SIG-M5 treated with dmso at 0.1 percent for 504 hours (cell line): ENCODE measurements at regions not wholly inside any gene's neighbourhood (a gene's known extent, or its start where the extent isn't known, plus 50 kb on each side); places are given as distances from the start of the nearest gene placed in this dataset.

ENCODE experiments used
- DNase-seq: peaks from one replicate; lab custom pipeline; 2025; ENCODE audit not compliant: unreplicated experiment; lab: John Stamatoyannopoulos, UW

DNA sequence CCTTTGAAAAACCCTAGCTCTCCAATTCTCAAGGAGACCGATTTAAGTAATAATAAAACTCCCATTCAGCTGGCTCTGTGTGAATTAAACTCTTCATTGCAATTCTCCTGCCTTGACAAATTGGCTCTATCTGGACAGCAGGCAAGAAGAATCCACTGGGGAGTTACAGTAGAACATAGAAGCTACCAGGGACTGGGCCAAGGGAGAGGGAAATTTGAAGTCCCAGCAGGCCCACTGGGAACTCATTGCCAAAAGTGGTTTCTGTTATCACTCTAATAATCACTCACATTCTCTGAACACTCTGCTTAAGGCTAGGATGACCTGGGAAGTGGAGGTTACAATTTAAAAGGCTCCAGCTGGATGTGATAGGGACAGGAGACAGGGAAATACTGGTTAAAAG, 384.5 kb upstream of the CCDC196 start:
- no peak for DNase-seq

DNA sequence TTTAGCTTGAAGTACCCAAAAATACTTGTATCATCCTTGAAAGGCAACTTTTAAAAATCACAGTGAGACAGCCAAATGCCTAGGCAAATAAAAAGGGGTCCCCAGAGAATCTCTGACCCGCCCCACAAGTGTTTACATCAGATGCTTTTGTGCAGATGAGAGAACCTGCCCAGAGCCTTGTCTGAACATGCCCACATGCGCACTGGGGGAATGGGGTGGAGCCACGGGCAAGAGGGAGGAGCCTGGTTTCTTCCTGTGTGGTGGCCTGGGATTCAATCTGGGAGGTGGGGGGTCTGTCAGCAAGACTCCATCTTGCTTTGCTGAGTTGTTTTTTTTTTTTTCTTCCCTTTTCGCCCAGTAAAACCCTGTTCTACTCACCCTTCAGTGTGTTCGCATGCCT, 381.7 kb upstream of the CCDC196 start:
- DNase-seq: no peak

DNA sequence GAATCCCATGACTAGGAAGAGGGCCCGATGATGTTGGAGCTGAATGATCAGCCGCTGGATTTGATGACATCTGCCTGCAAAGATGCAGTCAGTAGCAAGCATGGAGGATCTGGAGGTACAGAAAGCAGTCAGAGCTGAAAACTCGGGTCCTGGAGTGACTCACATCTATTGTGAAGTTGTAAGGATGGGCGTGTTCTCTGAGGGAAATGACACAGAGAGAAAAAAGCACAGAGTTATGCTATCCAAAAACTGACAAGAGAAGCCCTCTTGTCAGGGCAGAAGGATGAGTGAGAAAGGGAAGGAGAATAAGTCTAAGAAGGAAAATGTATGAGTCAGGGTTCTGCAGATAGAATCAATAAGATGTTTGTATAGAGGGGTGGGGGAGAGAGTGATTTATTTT, 380.4 kb upstream of the CCDC196 start:
- no peak for DNase-seq

DNA sequence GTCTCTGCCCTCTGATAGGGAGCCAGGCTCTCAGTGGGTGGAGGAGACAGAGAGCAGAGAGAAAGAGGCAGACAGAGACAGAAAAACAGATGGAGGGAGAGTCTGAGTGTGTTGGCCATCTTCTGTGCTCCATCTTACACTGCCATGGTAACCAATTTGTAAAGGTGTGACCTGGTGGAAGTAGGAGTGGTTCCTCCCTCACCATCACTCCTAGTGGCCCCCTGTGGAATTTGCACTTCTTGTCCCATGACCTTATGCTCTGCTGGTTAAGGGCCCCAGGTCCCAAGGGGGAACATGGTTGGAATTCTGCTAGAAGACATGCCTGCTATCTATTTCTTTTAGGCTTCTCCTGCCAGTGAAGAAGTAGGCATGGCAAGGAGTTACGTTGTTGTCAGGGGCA, 376.7 kb upstream of the CCDC196 start:
- no peak for DNase-seq

DNA sequence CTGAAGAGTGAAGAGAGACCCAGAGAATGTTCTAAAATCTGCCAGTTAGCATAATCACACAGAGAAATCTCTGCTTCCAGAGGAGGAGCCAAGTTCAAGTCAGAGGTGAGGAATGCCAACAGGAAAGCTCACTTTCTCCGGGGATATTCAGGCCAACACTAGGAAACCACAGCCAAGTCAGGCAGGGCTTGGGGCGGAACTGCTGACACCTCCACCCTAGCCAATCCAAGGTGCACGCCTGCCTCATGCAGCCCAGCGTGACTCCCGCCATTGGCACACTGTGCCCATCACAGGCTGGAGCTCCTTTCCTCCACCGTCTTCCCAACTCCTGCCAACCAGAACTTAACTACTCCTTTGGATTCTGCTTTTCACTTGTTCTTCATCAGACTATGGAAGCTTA, 374.3 kb upstream of the CCDC196 start:
- no peak for DNase-seq

DNA sequence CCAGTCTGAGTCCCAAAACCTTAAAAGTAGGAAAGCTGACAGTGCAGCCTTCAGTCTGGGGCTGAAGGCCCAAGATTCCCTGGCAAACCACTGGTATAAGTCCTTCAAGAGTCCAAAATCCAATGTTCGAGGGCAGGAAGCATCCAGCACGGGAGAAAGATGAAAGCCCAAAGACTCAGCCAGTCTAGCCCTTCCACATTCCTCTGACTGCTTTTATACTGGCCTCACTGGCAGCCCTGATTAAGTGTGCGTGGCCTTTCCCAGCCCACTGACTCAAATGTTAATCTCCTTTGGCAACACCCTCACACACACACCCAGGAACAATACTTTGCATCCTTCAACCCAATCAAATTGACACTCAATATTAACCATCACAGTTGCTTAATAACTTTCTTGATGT, 372.1 kb upstream of the CCDC196 start:
- no peak for DNase-seq

DNA sequence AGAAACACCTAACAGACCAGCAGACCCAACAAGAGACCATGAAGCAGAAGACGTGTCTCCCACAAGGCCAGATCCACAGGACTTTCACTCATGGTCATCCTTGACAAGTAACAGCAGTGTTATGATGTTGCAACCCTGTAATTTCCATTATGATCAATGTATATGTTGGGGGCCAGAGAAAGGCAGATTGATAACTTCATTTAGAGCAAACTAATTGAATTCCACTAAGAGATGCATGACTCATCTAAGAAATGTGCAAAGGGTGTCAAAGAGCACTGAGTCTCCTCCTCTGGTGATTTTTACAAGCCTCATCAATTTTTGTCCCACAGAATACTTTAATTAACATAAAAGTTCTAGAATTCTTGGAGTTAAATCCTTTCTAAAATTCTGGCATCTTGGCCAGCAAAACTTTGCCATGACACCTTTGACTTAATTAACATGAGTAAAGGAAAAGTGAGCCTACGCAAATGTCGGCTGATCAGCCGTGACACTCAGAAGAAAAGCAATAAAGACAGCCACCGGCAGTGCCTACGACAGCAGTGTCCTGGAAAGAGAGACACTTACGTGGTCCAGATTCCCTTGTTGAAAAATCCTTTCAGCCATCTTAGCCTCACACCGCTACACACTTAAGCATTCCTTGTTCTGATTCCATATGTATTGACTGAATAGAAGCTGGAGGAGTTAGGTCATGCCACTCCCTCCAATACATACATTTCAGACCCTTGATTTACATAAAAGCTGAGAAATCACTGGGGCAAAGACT, 370.2 kb upstream of the CCDC196 start:
- no peak for DNase-seq

DNA sequence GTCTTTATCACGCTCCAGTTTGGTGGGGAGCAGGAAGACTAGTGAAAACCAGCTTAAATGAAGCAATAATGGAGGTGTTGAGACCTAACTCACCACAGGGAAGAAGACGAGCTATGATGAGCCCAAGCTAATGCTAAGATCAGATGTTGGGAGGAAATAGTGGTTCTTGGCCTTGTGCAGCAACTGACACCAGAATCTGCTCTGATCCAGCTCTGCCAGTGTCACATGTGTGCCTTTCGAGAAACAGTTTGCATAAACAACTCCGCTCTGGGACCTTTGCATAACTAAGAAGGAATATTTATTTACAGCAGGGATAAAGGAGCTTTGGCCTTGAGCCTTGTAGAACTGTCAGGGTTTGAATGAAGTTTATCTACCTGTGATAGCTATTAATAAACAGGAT, 369.4 kb upstream of the CCDC196 start:
- DNase-seq: no peak

DNA sequence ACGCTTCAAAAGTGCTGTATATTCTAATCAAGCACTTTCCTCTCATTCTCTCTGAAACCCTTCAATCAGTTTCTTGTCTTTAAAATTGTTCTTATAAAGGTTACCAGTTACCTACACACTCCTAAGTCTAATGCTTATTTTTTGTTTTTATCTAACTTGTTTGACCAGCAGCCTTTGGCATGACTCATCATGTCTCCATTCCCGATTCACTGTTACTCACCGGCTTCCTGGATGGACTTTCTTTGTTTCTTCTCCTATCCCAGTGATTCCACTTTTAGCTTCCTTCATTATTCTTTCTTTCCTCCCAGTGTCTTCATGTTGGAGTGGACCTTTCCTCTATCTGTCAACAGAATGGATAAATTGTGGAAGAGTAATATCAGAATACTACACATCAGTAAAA, 368.6 kb upstream of the CCDC196 start:
- DNase-seq: no peak

DNA sequence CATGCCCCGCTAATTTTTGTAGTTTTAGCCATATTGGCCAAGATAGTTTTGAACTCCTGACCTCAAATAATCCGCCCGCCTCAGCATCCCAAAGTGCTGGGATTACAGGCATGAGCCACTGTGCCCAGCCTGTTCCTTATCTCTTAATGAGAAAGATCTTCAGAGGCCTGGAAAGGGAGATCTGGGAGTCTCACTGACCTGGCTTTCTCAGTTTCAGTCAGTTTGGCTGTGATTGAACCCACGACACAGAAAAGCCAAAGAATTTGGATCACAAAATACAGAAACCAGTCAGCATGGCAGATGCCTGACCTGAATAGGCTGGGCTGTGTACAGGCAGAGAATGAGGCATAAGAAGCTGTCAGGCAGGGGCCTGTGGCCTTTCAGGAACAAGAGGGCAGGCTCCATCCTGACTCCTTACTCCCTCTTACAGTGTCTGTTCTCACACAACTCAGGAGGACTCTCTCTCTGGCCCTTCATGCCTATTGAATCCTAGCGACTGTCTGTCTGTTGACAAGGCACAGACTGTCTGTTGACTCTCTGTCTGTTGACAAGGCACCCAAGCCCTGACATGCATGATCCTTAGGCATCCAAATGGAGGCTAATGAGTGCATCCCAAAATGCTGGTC, 366.5 kb upstream of the CCDC196 start:
- no peak for DNase-seq

DNA sequence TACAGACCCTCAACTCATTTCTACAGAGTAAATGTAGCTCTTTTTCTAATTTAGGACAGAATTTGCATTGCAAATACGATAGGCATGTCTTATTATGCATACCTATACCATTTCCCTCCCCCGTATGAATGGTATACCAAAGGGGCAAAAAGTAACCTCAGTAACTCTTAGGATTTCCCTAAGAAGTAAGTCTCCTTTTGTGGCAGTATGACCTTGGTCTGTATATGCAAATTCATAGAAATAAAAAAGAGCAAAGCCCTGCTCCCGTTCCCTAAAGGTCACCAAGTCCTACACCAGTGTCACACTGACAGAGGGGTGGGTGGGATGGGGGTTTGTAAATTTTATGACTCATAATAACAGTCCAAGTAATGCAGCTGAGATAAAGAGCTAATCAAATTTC, 365.8 kb upstream of the CCDC196 start:
- no peak for DNase-seq

DNA sequence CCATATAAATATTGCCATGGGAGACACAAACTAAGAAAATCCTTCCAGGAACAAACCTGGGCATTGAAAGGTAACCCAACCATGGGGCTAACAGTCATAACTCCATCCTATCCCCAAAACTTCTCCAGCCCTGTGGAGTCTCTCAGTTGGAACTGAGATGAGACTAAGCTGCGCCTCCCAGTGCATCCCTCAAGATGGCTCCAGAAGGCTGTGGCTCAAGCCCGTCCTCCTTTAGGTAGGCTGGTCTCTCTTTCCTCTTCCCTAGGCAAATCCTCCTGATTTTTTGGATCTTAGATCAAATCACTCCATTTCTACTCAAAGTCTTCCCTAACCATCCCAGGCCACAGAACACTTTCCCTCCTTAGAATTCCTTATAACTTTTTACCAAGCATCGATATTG, 364.3 kb upstream of the CCDC196 start:
- no peak for DNase-seq

DNA sequence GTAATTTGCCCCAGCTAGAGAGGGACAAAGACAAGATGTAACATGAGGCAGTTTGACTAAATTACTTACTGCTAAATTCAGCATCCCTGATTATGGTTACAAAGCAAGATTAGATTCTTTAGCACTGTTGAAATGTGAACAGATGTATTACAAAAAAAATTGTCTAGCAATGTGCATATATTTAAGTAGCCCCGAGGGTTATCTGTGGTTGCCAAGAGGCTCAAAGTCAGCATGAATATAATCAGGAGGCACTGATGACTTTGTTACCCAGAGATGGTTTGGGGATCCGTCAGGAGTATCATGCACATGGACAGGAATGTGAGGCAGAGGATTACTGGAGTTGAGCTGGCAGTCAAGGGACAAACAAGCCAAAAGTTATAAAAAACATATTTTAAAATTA, 356.9 kb upstream of the CCDC196 start:
- no peak for DNase-seq

DNA sequence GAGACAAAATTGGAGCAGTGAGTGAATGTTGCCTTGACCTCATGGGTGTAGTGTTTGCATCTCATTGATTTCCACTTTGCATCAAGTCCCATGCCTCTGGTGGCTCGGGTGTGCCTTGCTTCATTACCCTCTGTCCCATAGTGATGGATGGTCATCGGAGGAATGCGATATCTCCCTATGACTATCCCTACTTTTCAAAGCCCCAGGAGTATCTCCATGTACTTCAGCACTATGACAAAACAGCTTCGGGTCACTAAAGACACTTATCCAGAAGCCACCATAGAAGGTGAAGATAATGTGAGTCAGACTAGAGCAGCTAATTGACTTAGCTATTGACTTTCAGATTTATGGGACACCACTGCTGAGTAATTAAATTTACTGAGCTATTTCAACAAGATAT, 355.1 kb upstream of the CCDC196 start:
- no peak for DNase-seq

DNA sequence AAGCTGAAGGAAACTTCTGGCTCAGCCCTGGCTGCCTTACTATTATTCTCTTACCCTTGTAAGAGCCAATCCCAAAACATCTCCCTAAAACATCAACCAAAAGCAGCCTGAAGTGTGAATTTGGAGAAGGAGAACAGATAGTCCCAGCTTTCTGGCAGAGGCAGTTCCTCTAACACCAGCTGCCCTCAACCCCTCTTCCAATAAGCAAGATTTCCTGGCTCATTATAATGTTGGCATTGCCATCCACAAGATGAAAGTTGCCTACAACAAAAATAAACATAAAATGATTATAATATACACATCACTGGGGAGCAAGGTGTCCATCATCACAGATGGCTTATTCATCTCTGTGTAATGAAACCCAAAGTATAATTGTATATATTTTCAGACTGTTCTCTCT, 352.5 kb upstream of the CCDC196 start:
- no peak for DNase-seq

DNA sequence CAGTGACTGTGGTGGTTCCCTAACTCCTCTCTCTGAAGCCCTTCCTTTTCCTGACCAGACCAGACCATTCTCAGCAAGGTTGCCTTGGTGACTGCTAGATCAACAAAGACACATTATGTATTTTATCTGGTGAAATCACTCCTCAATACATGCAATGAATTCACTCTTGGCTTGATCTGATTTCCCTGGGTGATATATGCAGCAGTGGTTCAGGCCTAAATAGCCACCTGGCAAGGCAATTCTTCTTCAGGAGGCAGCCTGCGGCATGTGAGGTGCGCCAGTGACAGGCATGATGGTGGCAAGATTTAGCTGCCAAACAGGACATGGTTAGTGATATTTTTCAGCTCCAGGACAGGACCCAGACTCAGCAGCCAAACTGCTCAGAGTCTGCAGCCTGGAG, 350.3 kb upstream of the CCDC196 start:
- no peak for DNase-seq

DNA sequence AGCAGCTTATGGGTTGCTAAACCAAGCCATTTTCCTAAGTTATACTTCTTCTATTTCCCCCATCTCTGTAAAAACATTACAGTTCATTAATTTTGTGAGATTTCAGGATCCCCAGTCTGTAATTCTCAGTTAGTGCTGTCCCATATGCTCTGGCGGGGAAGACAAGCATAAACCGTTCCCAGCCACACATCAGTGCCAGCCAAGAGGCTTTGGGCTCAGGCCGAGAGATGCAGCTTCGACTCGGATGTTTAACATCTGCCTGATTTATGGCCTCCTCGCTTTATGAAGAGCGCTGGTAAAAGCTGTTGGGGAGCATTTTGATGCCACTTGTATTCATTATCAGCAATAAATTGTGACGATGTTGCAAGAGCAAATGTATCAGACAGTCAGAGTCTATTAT, 349.1 kb upstream of the CCDC196 start:
- no peak for DNase-seq

DNA sequence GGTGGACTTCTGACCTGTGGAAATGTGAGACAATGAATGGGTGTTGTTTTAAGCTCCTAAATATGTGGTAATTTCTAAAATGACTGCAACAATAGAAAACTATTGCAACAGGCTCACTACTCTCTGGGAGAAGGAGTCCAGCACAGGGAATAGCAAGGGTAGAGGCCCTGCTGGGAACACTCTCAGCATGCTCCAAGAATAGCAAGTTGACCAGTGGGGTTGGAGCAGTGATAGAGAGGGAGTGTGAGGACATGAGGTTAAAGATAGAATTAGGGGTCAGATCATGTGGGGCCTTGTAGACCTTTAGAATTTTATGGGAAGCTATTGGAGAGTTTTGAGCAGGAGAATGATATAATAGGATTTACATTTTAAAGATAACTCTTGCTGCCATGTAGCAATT, 346.7 kb upstream of the CCDC196 start:
- no peak for DNase-seq

DNA sequence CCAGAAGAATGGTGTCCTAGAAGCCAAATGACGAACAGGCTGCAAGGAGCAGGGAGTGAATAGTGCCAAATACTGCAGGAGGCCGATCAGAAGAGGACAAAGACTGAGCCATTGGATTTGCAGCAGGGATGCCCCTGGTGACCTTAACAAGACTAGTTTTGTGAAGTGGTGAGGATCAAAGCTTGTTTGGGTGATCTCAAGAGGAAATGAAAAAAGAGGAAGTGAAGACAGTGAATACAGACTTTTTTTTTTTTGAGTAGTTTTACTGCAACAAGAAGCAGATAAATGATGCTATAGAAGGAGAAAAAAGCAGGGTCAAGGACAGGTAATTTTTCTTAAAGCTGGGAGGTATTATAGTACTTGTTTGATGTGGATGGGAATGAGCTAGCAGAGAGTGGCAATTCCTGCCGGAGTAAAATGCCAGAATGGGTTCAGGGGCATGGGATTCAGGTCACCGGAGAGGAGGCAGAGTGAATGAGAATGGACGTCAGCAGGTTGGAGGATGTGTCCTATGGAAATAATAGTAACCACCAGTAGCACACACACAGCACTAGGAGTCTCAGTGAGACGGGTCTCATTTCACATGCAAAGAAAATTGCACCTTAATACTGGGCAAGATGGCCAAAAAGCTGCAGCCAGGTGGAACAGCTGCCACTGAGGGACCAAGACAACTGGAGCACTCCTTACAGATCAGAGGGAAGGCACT, 345.8 kb upstream of the CCDC196 start:
- peak; percentile 61 for DNase-seq

DNA sequence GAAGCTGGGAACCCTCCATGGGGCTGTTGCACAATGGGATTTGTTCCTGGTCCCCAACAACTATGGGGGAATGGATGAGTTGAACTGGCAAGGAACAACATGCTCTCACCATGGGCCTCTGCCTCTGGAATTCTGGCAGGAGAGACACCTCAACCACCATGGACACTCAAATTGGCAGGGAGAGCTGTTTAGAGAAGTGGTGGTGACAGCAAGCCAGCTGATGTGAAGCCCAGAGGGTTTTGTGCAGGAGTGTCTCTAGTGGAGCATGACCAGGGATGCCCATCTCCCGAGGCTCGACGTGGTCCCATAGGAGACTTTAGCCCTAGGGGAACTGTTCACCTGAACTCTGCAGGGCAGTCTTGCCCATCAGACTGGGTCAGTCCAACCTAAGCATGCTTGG, 345.2 kb upstream of the CCDC196 start:
- DNase-seq: no peak

DNA sequence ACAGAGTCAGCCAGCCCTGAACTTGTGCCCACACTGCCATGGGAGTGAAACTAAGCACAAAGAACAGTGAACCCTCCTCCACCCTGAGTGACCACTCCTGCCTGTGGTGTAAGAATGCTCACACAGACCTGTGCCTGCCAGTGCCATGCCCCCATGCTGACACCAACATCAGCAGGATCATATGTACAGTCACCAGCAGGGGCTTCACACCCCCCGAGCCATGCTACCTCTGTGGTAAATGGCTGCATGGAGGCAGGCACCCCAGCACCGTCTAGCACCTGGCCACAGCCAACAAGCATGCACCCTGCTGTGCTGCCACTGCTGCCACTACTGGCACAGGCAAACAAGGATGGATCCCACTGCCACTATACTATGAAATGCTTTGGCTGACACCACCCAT, 344.4 kb upstream of the CCDC196 start:
- DNase-seq: no peak

DNA sequence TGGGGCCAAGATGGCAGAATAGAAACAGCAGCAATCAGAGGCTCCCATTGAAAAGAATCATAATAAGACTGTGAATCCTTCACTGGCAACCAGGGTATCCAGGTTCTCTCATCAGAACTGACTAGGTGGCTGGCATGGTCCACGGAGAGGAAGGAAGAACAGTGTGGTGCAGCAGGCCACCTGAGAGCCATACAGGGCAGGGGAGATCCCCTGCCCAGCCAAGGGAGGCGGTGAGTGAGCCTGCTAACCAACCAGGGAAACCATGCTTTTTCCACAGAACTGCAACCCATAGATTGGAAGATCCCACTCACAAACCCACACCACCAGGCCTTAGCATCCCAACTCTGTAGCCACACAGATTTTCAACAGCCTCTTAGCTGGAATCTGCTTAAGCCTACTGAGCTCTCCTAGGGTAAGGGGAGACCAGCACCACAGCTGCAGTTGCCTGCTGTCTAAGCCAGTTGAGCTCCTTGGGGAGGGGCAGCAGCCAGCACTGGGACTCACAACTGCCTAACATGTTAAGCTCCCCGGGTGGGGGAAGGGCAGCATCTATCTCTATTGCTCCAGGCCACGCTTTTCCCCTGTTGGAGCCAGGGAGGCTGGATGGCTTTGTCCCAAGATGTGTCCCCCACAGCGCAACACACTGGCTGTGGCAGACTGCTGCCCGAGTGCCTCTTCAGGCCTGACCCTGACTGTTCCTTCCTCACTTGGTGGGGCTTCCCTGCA, 342.6 kb upstream of the CCDC196 start:
- no peak for DNase-seq
